DMS53 treated with DMSO at 0.1 percent for 48 hours (cell line): ENCODE measurements at regions not wholly inside any gene's neighbourhood (a gene's known extent, or its start where the extent isn't known, plus 50 kb on each side); places are given as distances from the start of the nearest gene placed in this dataset.

ENCODE experiments used
- DNase-seq: peaks from one replicate; lab custom pipeline; 2025; ENCODE audit not compliant: unreplicated experiment; lab: John Stamatoyannopoulos, UW

GRCh38 chr22:48156603-48157355, 1394.3 kb downstream of the TBC1D22A start:
- no peak for DNase-seq

- DNase-seq = no peak
Observed at GRCh38 chr22:48155446-48155845, 1393.0 kb downstream of the TBC1D22A start.

DNA sequence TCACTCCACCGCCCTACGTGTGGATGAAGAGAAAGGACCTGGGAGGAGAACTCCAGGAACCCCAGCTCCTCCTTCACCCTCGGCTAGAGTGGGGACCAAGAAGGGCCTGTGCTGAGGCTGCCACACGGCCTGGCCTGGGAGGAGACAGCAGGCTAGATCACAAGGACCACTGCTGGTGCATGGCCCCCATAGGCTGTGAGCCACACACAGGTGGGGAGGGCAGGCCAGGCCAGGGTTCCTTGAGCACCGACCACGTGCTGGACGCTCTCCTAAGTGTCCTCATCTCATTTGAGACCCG, 1392.4 kb downstream of the TBC1D22A start:
- DNase-seq = no peak

- no peak for DNase-seq
Observed at GRCh38 chr22:48154169-48154942, 1391.9 kb downstream of the TBC1D22A start.

DNA sequence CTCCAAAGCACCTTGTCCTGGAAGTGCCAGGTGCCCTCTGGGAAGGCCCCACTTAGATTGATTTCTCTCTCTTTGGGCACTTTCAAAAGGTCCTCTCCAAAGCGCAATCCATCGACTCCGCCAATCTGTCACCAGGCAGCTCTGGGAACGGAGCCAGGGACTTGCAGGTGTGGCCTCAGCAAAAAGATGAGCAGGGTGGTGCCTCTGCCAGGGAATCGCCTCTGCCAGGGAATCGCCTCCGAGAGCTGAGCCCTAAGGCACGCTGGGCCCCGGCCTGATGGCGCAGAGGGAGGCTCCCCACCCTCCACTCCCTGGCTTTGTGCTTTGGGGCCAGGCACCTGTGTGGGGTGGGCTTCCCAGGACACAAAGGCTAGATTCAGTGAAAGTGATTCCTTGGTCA, 1391.3 kb downstream of the TBC1D22A start:
- DNase-seq = no peak

DNA sequence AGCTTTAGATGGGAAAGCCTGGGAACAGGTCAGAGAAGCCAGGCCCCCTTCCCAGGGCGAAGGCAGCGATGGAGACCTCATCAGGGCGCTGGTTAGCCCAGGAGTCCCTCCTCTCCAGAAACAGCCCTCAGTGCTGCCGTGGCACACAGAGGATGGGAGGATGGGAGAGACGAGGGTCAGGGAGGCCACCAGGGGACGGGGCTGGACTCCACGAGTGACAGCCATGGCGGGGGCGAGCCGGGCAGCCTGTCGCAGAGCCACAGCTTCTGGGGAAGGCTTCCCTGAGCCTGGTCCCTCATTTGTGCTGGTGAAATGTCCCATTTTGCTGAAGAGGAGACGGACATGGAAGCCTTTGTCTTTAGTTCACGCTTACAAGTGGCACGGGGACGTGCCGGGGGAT, 1390.5 kb downstream of the TBC1D22A start:
- DNase-seq = no peak

DNA sequence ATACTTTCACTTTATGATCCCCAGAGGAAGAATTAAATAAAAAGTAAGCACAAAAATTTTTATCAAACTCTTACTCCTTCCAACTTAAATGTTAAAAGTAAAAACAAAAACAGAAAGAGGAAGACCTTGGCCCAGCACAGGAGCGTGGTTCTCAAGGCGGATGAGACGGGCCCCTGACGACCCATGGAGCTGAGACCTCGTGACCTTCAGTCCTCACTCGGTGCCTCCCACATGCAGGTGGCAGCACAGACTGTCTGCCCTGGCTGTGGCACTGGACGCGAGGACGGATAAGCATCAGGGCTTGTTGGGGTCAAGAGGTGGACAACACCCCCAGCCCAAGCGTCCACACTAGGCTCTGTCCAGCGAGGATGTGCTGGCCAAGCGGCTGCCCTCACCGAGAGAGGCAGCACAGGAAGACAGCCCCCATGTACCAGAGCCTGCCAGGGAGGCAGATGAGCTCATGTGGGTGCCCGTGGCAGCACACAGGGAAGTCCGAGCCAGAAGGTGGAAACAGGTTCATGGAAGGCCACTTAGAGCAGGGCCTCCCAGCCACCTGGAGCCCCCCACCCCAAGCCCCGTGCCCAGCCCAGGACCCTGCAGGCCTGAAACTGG, 1389.8 kb downstream of the TBC1D22A start:
- no peak for DNase-seq

- no peak for DNase-seq
Observed at GRCh38 chr22:48151641-48152040, 1389.2 kb downstream of the TBC1D22A start.

- no peak for DNase-seq
Observed at GRCh38 chr22:48147831-48148230, 1385.4 kb downstream of the TBC1D22A start.

GRCh38 chr22:48147404-48147803, 1385.0 kb downstream of the TBC1D22A start:
- no peak for DNase-seq

GRCh38 chr22:48146426-48146825, 1384.0 kb downstream of the TBC1D22A start:
- no peak for DNase-seq

GRCh38 chr22:48145738-48146137, 1383.3 kb downstream of the TBC1D22A start:
- DNase-seq = no peak

GRCh38 chr22:48144318-48144717, 1381.9 kb downstream of the TBC1D22A start:
- DNase-seq = no peak

- no peak for DNase-seq
Observed at GRCh38 chr22:48143856-48144255, 1381.4 kb downstream of the TBC1D22A start.

GRCh38 chr22:48142388-48142787, 1379.9 kb downstream of the TBC1D22A start:
- no peak for DNase-seq

GRCh38 chr22:48141301-48141700, 1378.9 kb downstream of the TBC1D22A start:
- DNase-seq = no peak

- DNase-seq = no peak
Observed at GRCh38 chr22:48140261-48140813, 1377.9 kb downstream of the TBC1D22A start.

DNA sequence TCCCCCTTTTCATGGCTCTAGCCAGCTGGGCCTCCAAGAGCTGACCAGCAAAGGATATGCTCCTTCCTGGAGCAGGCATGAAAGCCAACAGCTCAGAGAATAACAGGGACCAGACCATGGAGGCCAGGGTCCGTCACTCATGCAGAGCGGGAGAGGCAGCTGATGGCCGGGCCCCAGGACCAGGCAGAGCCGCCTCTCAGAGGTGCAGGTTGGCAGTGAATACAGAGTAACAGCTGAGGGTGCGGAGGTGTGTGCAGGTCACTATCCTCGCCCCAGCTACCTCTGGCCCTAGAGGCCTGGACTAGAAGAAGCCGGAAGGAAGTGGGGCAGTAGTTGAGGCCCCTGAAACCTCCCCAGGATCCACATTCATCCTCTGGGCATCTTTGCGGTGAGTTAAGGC, 1377.3 kb downstream of the TBC1D22A start:
- no peak for DNase-seq

DNA sequence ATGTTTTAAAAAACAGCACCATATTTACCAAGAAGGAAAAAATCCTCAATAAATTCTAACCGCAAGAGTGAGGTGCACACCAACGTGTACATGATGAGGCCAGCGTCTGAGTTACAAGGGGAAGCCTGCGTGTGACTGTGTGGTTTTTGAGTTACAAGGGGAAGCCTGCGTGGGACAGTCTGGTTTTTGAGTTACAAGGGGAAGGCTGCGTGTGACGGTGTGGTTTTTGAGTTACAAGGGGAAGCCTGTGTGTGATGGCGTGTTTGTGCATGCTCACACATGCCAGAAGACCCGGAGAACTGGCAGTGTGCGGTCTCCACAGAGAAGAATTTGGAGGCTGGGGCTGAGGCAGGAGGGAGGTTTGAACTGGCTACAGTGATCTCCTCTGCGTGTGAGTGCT, 1376.4 kb downstream of the TBC1D22A start:
- DNase-seq = no peak

GRCh38 chr22:48138427-48138826, 1376.0 kb downstream of the TBC1D22A start:
- DNase-seq = no peak

GRCh38 chr22:48137640-48138039, 1375.2 kb downstream of the TBC1D22A start:
- DNase-seq = no peak

DNA sequence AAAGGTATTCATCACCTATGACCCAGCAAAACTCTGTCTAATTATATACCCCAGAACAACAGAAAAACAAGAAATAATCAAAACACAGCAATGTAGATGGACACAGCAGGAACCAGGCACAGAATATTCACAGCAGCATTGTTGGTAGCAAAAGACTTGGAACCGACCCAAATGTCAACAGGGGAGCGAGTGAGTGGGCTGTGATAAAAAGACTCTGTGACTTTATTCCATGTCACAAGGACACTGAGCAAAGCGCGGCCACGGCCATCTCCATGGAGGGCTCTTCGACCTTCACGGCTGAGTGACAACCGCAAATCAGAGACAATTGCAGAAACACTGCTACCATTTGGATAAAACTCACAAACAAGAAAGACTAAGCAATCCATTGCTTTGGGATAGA, 1373.1 kb downstream of the TBC1D22A start:
- no peak for DNase-seq
